Kidney tubule cell (primary cell): ENCODE measurements at regions not wholly inside any gene's neighbourhood (a gene's known extent, or its start where the extent isn't known, plus 50 kb on each side); places are given as distances from the start of the nearest gene placed in this dataset.
A peak's percentile ranks its signal among the peaks of the same experiment; 100 is the strongest.

Source experiments
- DNase-seq: peaks from one replicate; pipeline ENCODE4 v3.0.0-alpha.2; 2018; ENCODE audit warnings: low spot score

GRCh38 chr15:67892559-67893377 lies 52.9 kb upstream of the RNU6-1 start:
- no peak for DNase-seq

- DNase-seq: no peak
Measured at GRCh38 chr15:67895237-67895636, 55.4 kb upstream of the RNU6-1 start.

GRCh38 chr15:67897646-67898339 lies 57.9 kb upstream of the RNU6-1 start:
- no peak for DNase-seq

GRCh38 chr15:67899596-67900283 lies 59.9 kb upstream of the RNU6-1 start:
- DNase-seq: peak; percentile 32

DNA sequence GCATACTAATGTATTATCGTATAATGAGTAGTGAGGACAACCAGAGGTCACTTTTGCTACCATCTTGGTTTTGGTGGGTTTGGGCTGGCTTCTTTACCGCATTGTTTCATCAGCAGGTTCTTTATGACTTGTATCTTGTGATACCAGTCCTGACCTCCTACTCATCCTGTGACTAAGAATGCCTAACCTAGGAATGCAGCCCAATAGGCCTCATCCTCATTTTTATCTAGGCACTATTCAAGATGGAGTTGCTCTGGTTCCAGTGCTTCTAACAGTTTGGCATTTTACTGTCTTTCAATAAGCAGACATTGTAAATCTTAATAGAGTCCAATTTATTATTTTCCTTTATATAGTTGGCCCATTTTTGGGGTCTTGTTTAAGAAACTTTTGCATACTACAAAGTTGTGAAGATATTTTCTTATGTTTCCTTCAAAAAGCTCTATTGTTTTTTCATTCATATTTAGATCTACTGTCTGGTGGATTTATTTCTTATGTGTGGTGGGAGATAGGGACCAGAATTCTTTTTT lies 60.8 kb upstream of the RNU6-1 start:
- DNase-seq: peak; percentile 9

- DNase-seq: no peak
Measured at GRCh38 chr15:67901922-67902321, 62.1 kb upstream of the RNU6-1 start.

DNA sequence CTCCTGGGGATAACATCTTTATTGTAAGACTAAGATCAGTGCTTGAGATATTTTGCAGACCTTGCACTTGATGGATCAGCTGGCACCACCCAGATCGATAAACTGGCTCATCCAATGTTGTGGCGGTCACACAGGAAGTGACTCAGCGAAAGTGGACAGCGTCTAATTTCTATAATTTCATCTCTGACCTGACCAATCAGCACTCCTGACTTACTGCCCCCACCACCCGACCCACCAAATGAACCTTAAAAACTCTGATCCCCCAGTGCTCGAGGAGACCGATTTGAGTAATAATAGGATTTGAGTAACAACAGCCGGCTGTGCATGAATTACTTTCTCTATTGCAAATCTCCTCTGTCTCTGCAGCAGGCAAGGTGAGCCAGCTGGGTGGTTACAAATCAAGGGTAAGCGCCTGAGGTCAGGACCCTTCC lies 62.7 kb upstream of the RNU6-1 start:
- no peak for DNase-seq

- DNase-seq: no peak
Measured at GRCh38 chr15:67903708-67904107, 63.9 kb upstream of the RNU6-1 start.

DNA sequence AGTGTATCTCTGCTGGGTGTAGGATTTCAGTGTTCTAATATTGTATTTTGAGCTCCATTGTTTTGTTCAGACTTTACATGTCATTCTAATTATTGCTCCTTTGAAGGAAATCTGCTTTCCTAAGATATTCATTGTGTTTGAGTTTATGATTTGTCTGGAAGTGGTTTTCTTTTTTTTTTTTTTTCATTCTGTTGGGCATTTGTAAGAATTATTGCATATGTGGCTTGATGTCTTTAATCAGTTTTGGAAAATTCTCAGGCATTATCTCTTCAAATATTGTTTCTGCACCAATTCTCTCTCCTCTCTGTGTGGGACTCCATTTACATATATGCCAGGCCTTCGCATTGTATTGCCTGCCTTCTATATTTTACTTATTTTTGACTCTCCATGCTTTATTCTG lies 65.8 kb upstream of the RNU6-1 start:
- DNase-seq: no peak

DNA sequence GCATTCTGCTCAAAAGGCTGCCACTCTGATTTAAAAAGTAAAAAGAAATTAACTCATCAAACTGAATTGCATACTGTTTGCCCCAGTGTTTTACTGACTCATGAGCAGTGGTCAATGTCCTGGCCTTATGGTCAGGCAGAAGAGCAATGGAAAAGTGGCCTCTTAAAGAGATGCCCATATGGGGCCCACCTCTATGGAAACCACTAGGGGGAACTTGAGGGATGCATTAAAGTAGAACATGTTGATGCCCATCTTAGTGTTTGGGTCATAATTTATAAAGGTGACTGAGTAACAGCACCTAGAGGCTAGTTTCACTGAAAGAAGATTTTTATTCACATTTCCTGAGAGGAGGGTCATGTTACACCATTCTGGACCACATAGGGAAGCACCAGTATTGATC lies 66.5 kb upstream of the RNU6-1 start:
- no peak for DNase-seq

DNA sequence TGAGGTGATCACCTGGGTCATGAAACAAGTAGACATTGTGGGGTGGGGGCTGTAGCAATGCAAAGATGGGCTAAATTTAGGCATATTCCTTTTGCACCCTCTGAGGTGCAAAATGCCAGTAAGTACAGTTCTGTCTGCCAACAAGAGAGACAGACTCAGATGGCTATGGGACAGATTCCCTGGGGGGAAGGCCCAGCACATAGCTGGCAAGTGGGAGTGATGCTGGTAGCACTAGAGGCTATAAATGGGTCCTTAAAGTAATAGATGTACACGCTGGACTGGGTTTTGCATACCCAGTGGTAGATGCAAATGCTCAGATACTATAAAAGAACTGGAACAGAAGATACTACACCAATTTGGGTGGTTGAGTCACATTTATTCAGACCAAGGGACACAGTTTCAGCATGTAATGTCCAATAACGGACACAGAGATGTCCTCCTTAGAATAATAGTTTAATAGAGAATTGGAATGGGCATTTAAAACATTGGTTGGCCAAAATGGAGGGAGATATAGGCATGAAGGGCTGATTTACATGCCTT lies 67.4 kb upstream of the RNU6-1 start:
- no peak for DNase-seq

GRCh38 chr15:67908756-67909155 lies 68.9 kb upstream of the RNU6-1 start:
- DNase-seq: no peak

DNA sequence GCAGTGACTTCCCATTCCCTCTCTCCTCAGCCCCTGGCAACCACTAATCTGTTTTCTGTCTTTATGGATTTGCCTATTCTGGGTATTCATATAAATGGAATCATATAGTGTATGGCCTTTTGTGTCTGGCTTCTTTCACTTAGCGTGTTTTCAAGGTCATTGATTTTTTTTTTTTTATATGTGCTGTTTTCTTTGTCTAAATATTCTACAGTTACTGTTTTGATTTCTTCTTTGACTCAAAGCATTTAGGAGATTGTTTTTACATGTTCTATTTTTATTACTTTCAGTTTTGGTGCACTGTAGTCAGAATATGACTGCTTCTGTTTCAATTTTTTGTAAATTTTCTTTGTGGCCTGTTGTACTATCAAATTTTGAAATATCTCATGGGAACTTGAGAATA lies 71.9 kb upstream of the RNU6-1 start:
- DNase-seq: no peak

DNA sequence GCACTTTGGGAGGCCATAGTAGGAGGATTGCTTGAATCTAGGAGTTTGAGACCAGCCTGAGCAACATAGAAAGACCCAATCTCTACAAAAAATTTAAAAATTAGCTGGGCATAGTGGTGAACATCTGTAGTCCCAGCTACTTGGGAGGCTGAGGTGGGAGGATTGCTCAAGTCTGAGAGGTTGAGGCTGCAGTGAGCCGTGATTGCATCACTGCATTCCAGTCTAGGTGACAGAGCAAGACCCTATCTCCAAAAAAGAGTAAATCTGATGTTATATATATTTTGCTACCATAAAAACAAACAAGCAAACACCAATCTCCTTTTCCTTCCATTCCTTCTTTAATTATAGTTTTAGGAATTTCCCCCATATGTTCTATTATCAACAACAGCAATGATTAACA lies 74.2 kb upstream of the RNU6-1 start:
- no peak for DNase-seq

GRCh38 chr15:67914537-67915460 lies 75.0 kb upstream of the RNU6-1 start:
- no peak for DNase-seq

DNA sequence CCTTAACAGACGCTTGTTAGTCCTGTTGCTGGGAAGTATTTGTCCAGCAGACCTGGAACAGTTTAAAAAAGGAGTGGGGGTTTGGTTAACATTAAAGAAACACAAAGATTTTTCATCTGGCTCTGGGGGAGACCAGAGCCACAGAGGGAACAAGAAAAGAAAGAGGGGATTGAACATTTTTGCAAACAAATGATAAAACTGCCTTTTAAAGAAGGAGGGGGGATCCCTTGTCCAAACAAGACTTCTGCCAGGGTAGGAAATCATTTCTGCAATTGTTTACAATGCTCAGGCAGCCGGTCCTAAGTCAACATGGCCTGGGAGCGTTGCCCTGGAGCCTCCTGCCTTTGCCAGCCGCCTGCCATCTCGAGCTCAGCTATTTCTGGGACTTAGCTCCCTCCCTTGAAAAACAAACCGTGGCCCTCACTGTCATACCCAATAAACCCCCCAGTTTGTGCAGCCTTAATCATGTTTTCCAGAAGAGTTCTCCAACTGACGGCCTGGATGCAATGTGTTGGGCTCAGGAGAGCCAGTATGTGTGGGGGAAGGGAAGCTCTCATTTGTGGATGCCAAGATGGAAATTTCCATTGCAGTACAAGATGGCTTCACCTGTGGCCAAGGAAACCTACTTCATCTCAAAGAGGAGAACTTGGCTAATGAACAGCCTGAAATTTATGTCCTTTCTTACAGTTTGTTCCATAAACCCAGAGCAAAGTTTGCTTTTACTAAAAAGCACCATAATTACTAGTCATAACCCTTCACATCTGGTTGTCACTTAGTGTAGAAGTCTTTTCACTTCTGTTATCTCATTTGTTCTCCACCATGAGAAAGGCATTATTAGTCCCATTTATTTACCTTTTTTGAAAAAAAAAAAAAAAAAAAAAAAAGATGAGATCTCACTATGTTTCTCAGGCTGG lies 75.9 kb upstream of the RNU6-1 start:
- no peak for DNase-seq

GRCh38 chr15:67916565-67916964 lies 76.7 kb upstream of the RNU6-1 start:
- no peak for DNase-seq

DNA sequence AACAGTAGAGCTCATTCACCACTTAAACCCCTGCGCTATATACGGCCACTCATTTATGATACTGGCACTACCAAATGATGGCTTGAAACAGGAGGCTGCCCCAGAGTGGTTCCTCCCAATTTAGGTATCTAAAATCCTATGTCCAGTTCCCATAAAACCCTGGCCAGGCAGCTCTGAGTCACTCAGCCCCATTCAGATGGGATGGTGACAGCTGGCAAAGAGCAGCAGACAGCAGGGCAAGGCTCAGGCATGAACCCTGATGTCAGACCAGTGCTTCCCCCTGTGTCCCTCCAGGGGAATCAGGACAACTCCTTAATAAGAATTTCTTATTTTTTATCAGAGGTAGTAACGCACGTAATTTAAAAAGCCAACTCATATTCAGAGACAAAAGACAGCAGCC lies 77.2 kb upstream of the RNU6-1 start:
- DNase-seq: no peak

DNA sequence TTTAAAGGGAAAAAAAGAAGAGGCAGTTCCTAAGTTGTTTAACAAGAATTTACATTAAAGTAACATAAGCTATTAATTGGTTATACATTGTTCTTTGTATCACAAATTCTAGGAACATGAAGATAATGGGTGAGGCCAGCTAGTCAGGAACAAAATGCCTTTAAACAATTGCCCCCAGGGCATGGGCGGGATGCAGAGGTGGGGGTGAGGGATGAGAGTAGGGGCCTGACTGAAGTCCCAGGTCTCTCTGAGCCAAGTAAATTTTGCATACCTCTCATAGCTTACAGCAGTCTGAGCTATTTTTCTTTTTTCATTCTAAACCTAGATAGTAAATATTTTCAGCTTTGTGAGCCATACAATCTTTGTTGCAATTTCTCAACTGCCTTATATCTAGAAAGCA lies 77.8 kb upstream of the RNU6-1 start:
- no peak for DNase-seq

DNA sequence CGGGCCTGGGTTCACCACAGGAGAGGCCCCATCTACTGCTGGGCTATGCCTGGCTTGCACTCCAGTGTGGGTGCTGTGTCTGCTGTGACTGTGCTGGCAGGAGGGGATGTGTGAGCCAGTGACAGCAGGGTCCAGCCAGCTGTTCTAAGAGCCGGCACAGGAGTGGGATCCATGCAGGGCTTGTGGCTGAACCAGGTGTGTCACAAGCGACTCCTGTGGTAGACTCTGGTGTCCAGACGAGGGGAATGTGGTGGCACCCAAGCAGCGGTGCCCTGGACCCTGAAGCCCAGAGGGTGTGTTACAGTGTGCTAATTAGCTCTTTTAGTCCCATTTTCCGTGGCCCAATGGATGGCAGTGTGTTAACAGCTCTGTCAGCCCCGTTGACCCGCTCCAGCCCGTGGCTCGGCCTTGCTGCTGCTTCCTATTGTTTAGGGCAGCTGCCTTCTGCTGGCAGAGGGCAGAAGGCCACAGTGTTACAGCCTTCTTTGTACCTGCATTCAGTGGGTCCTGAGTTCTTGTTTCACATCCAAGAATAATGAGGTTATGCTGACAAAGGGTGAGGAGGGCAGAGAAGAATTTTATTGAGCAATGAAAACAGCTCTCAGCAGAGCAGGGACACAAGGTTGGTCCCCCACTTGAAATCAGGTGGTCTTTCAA lies 78.5 kb upstream of the RNU6-1 start:
- no peak for DNase-seq
